ENCODE measurements at regions not wholly inside any gene's neighbourhood (a gene's known extent, or its start where the extent isn't known, plus 50 kb on each side); places are given as distances from the start of the nearest gene placed in this dataset.
"Not testable (repeated sequence)": the region's sequence is repeated elsewhere in the genome, so short reads cannot be mapped to it uniquely, and the experiment has no call there.

- not testable (repeated sequence) for FAIRE-seq; DNase-seq (ENCODE audit: insufficient read length, low spot score)
Measured at GRCh38 chr19:23984911-23985310, 70.2 kb downstream of the ZNF726 start.

GRCh38 chr19:23986623-23987022, 71.9 kb downstream of the ZNF726 start:
- no peak for FAIRE-seq
- no peak for DNase-seq (ENCODE audit: insufficient read length, low spot score)

GRCh38 chr19:23991170-23991569, 76.5 kb downstream of the ZNF726 start:
- DNase-seq (ENCODE audit: insufficient read length, low spot score) (no peak), FAIRE-seq (no peak)

GRCh38 chr19:23992348-23992747, 77.7 kb downstream of the ZNF726 start:
- DNase-seq (ENCODE audit: insufficient read length, low spot score) (no peak), FAIRE-seq (no peak)

GRCh38 chr19:23993440-23993839, 78.8 kb downstream of the ZNF726 start:
- no peak for DNase-seq (ENCODE audit: insufficient read length, low spot score)
- no peak for FAIRE-seq

GRCh38 chr19:23996549-23996948, 81.9 kb downstream of the ZNF726 start:
- FAIRE-seq = no peak
- no peak for DNase-seq (ENCODE audit: insufficient read length, low spot score)

- FAIRE-seq (no peak), DNase-seq (ENCODE audit: insufficient read length, low spot score) (no peak)
Measured at GRCh38 chr19:23998568-23998967, 83.9 kb downstream of the ZNF726 start.

GRCh38 chr19:23999821-24000610, 85.3 kb downstream of the ZNF726 start:
- no peak for DNase-seq (ENCODE audit: insufficient read length, low spot score)

GRCh38 chr19:24000656-24001055, 86.0 kb downstream of the ZNF726 start:
- no peak for FAIRE-seq
- DNase-seq (ENCODE audit: insufficient read length, low spot score) = no peak

More at GRCh38 chr19:23999821-24000610, 85.3 kb downstream of the ZNF726 start:
- FAIRE-seq = no peak

GRCh38 chr19:24002256-24002945, 84.6 kb upstream of the ZNF254 start:
- FAIRE-seq (no peak), DNase-seq (ENCODE audit: insufficient read length, low spot score) (no peak)

GRCh38 chr19:24003537-24003936, 83.5 kb upstream of the ZNF254 start:
- FAIRE-seq = no peak
- DNase-seq (ENCODE audit: insufficient read length, low spot score) = no peak

GRCh38 chr19:24004166-24004565, 82.8 kb upstream of the ZNF254 start:
- FAIRE-seq = no peak
- DNase-seq (ENCODE audit: insufficient read length, low spot score) = no peak

GRCh38 chr19:24029941-24030636, 56.9 kb upstream of the ZNF254 start:
- FAIRE-seq = no peak
- no peak for DNase-seq (ENCODE audit: insufficient read length, low spot score)

- no peak for FAIRE-seq
- DNase-seq (ENCODE audit: insufficient read length, low spot score) = no peak
Measured at GRCh38 chr19:24032651-24033050, 54.3 kb upstream of the ZNF254 start.

- peak; percentile 93 for DNase-seq (ENCODE audit: insufficient read length, low spot score)
- FAIRE-seq = peak; percentile 74
Measured at GRCh38 chr19:24033301-24033962, 53.6 kb upstream of the ZNF254 start.

GRCh38 chr19:24033963-24034342, 53.0 kb upstream of the ZNF254 start:
- no peak for FAIRE-seq
- peak; percentile 10 for DNase-seq (ENCODE audit: insufficient read length, low spot score)

- not testable (repeated sequence) for FAIRE-seq; DNase-seq (ENCODE audit: insufficient read length, low spot score)
Measured at GRCh38 chr19:24035261-24035880, 51.6 kb upstream of the ZNF254 start.
